DMS153 treated with DMSO at 0.1 percent for 48 hours (cell line): ENCODE measurements at regions not wholly inside any gene's neighbourhood (a gene's known extent, or its start where the extent isn't known, plus 50 kb on each side); places are given as distances from the start of the nearest gene placed in this dataset.
"Not testable (repeated sequence)": the region's sequence is repeated elsewhere in the genome, so short reads cannot be mapped to it uniquely, and the experiment has no call there.

ENCODE experiments used
- DNase-seq: peaks from one replicate; lab custom pipeline; 2025; ENCODE audit not compliant: unreplicated experiment; lab: John Stamatoyannopoulos, UW

GRCh38 chr6:169406804-169407203 lies 153.2 kb upstream of the THBS2 start:
- DNase-seq, result no peak

GRCh38 chr6:169406034-169406433 lies 152.4 kb upstream of the THBS2 start:
- no peak for DNase-seq

GRCh38 chr6:169404828-169405227 lies 151.2 kb upstream of the THBS2 start:
- no peak for DNase-seq

DNA sequence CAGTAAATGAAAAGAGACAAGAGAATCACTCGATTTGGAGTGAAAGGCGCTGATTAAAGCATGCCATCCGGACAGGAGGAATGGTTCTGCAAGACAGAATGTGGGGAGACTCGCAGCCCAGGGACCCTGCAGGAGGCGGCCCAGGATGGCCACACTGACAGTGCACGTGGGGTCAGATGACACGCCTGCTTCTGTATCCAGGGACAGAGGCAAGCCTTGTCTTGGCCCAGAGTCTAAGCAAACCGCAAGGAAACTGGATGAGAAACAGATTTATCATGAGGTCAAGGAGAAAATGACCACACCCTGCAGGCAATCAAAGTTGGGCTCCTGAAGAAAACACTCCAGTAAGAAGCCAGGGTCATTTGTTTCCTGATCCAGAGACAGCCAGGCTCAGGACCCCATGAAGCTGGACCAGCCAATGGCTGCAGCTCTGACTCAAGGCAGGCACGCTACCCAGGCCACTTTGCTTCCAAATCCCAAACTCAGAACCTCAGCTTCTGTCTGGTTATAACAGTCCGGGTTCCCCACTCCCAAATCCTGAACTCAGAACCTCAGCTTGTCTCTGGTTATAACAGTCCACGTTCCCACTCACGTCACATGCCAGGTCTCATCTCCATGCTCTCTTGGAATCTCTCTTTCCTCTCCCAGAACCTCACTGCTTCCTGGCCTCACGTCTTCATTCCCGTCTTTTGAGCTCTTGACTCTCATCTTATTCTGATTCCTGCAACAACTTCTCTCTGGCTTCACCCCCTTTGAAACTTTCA lies 144.9 kb upstream of the THBS2 start:
- no peak for DNase-seq

DNA sequence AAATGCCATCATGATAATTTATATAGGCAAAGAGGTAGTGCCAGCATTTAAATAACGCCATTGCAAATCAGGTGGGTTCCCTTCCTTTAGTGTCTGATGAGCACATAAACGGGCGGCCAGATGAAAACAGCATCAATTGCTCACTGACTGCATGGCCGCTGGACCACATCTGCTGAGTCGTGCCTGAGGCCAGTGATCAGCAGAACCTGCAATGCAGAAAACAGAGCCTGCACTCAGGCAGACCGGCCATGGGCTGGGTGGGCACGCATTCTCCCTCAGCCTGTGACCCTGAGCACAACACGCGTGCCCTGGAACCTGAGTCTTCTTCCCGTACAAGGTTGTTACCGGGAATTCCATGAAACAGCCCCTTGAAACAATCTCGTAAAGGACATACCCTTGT lies 144.0 kb upstream of the THBS2 start:
- DNase-seq, result no peak

- DNase-seq, result no peak
Measured at GRCh38 chr6:169396554-169397163, 143.0 kb upstream of the THBS2 start.

GRCh38 chr6:169396009-169396539 lies 142.4 kb upstream of the THBS2 start:
- DNase-seq, result not testable (repeated sequence)

GRCh38 chr6:169395080-169395805 lies 141.6 kb upstream of the THBS2 start:
- DNase-seq, result no peak

GRCh38 chr6:169393753-169394152 lies 140.1 kb upstream of the THBS2 start:
- no peak for DNase-seq

DNA sequence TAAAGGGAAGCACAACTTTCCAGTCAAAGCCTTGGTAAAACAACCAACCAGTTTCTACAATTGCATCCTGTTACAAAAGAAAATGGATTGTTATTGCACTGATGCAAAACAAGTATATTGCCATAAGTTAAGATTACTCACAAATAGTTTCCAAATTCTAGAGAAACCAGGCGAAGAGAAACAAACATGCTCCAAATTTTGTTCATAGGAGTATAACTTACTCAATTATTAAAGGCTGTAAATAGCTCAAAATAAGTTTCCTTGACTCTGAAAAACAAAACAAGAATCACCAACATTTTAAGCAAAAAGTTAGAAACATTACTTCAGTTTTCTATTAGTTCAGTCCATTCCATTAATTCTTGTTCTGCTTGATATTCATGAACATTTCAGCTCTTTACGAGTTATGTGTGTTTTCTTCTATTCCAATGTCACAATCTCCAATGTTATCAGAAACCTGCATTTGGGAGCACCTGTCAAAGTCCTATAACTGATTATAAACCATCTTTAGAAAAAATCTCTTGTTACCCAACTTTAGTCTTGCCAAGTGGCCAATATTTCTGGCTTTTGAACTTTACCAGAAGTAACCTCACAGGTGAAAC lies 137.9 kb upstream of the THBS2 start:
- no peak for DNase-seq

DNA sequence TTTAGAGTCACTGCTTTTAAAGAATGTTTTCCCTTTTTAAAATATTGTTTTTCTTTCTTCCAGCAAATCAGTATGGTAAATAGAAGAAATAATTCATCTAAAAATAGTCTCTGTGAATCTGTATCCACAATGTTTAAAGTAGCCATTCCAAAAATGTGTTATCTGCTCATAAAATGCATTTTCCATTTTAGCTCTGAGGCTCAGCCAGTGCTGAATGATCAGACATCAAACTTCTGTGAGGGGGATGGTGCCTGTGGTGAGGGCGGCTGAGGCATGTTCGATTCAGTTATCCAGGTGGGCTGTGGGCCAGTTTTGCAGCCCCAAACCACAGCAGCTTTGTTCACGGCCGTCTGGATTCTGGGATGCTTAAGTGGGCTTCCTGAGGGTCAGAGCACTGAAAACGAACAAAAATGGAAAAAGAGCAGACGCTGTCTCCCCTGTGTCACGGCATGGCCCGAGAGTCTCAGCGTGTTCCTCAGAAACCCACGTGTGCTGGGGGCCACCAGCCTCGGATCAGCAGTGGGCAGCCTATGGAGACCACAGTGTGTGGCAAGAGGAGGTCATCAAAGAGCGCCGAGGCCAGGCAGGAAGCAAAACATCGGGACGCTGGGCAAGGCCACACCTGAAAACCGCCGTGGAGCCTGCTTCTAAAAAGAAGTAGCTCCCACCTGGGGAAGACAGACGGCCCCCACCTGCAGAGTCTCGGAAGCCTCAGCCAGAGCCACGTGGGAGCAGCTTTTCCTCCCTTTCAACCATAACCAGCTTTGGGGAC lies 134.9 kb upstream of the THBS2 start:
- no peak for DNase-seq

- no peak for DNase-seq
Measured at GRCh38 chr6:169387809-169388383, 134.2 kb upstream of the THBS2 start.

- no peak for DNase-seq
Measured at GRCh38 chr6:169386411-169387057, 132.9 kb upstream of the THBS2 start.

- no peak for DNase-seq
Measured at GRCh38 chr6:169385237-169385880, 131.7 kb upstream of the THBS2 start.

- no peak for DNase-seq
Measured at GRCh38 chr6:169384291-169384690, 130.6 kb upstream of the THBS2 start.

DNA sequence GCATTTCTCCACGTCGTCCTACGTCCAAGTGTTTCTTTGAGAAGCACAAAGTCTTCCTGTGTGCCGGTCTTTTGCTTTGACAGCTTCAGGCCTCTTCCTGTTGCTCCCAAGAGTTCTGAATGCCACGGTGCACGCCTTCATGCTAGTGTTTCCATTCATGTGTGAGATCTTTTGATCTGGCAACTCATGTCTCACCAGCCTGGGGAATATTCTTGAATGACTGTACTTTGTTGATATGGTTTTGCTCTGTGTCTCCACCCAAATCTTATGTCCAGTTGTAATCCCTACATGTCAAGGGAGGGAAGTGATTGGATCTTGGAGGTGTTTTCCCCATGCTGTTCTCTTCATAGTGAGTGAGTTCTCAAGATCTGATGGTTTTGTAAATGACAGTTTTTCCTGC lies 129.6 kb upstream of the THBS2 start:
- no peak for DNase-seq

DNA sequence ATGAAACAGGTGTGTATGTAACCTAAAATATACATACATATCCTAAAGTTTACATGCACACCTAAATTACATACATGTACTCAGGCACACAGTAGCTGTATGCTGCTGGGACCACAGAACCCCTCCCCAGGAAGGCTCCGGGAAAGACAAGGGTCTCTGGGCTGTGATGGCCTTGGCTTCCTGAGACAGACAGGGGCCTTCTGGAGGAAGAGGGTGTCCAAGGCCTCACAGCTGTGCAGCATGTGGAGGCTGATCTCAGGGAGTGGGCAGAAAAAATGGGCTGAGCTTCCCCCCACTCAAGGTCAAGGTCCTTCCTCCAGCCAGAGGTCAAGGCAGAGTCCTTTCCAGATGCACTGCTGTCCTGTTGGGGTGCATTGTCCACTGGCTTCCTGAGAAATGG lies 129.1 kb upstream of the THBS2 start:
- no peak for DNase-seq

DNA sequence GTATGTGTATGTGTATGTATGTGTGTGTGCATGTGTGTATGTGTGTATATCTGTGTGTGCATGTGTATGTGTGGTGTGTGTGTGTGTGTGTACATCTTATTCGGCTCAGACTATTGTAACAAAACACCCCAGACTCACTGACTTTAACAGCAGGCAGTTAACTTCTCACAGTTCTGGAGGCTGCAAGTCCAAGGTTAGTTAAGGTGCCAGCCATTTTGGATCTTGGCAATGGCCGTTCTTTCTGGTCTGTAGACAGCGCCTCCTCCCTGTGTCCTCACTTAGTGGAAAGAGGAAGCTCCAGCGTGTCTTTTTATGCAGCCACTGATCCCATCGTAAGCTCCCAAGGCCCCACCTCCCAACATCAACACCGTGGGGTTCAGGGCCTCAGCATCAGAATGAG lies 128.3 kb upstream of the THBS2 start:
- no peak for DNase-seq

- no peak for DNase-seq
Measured at GRCh38 chr6:169380493-169380892, 126.8 kb upstream of the THBS2 start.
